DOHH2 (cell line): ENCODE measurements at regions not wholly inside any gene's neighbourhood (a gene's known extent, or its start where the extent isn't known, plus 50 kb on each side); places are given as distances from the start of the nearest gene placed in this dataset.

ENCODE experiments used
- CTCF ChIP-seq: fragments of 200-600 bp; sonication (generic); IDR thresholded peaks from one replicate; pipeline ENCODE4 v1.5.1; 2014; ENCODE audit warnings: antibody characterized with exemption, mild to moderate bottlenecking, low read depth, low read length; ENCODE audit not compliant: poor library complexity, severe bottlenecking
- EZH2phosphoT487 ChIP-seq: fragments of 200-600 bp; sonication (generic); IDR thresholded peaks from 2 replicates; pipeline ENCODE4 v1.6.1; 2017; ENCODE audit warnings: borderline replicate concordance, mild to moderate bottlenecking, antibody characterized with exemption, low read length, moderate library complexity, mixed read lengths

GRCh38 chr1:43063394-43064219, 104.9 kb upstream of the SLC2A1 start:
- TF ChIP-seq CTCF (no peak), EZH2phosphoT487 (no peak)
